IMR-90 (cell line): ENCODE measurements at regions not wholly inside any gene's neighbourhood (a gene's known extent, or its start where the extent isn't known, plus 50 kb on each side); places are given as distances from the start of the nearest gene placed in this dataset.

Experiments
- ATAC-seq: fragments of 200-7000 bp; cut with Tn5 transposase; 2 replicates; pipeline ENCODE4 v1.9.1; 2020; ENCODE audit warnings: low read depth, mild to moderate bottlenecking, moderate library complexity
- BruUV-seq: library from RNA; stranded (reverse); fragments of 400-500 nt; replicated peaks from 2 replicates; lab custom pipeline; 2021; lab: Mats Ljungman, UMichigan
- CTCF ChIA-PET: fragments of 300-600 bp; formaldehyde crosslinking; extraction: SDS; loops from one replicate; lab custom pipeline; 2021; ENCODE audit warnings: antibody characterized with exemption; lab: Yijun Ruan, JAX
- POLR2A ChIA-PET: fragments of 300-600 bp; sonication (Branson Sonifier 250); formaldehyde crosslinking; loops from one replicate; lab custom pipeline; 2022; ENCODE audit warnings: antibody characterized with exemption; ENCODE audit not compliant: unreplicated experiment; lab: Charles Lee
- DNase-seq: peaks from one replicate; pipeline ENCODE4 v3.0.0; 2013
- H2AFZ ChIP-seq: replicated peaks from 2 replicates; pipeline ENCODE3; 2013; ENCODE audit warnings: low read length, mild to moderate bottlenecking; ENCODE audit not compliant: poor library complexity
- H2AK5ac ChIP-seq: 2 replicates; pipeline ENCODE4 v1.6.1; 2013; ENCODE audit warnings: low read depth, low read length, inconsistent platforms
- H2AK9ac ChIP-seq: replicated peaks from 2 replicates; pipeline ENCODE3; 2013; ENCODE audit warnings: mild to moderate bottlenecking, low read depth, low read length, moderate library complexity; ENCODE audit not compliant: poor library complexity
- H2BK120ac ChIP-seq: 2 replicates; pipeline ENCODE4 v1.6.1; 2013; ENCODE audit warnings: low read depth, low read length, inconsistent platforms
- H2BK15ac ChIP-seq: 3 replicates; pipeline ENCODE4 v1.6.1; 2013; ENCODE audit warnings: low read depth, low read length, inconsistent platforms
- H2BK20ac ChIP-seq: 2 replicates; pipeline ENCODE4 v1.6.1; 2013; ENCODE audit warnings: low read depth, mild to moderate bottlenecking, inconsistent platforms, low read length, moderate library complexity
- H2BK5ac ChIP-seq: 2 replicates; pipeline ENCODE4 v1.6.1; 2013; ENCODE audit warnings: mild to moderate bottlenecking, low read depth, low read length, inconsistent platforms; ENCODE audit not compliant: poor library complexity, severe bottlenecking
- H3K14ac ChIP-seq: replicated peaks from 2 replicates; pipeline ENCODE4 v1.6.1; 2013; ENCODE audit warnings: low read depth, low read length, inconsistent platforms
- H3K18ac ChIP-seq: 2 replicates; pipeline ENCODE4 v1.6.1; 2013; ENCODE audit warnings: low read depth, low read length, control low read depth
- H3K23ac ChIP-seq: 2 replicates; pipeline ENCODE4 v1.6.1; 2013; ENCODE audit warnings: low read depth, low read length, inconsistent platforms
- H3K27ac ChIP-seq: 2 replicates; pipeline ENCODE4 v1.5.1; 2013; ENCODE audit warnings: mild to moderate bottlenecking, control low read depth, low read length; ENCODE audit not compliant: insufficient read depth
- H3K27me3 ChIP-seq: 2 replicates; pipeline ENCODE4 v1.6.1; 2013; ENCODE audit warnings: low read length; ENCODE audit not compliant: control insufficient read depth, insufficient read depth
- H3K36me3 ChIP-seq: 2 replicates; pipeline ENCODE4 v1.6.1; 2013; ENCODE audit warnings: low read length, mixed read lengths; ENCODE audit not compliant: control insufficient read depth, insufficient read depth
- H3K4ac ChIP-seq: 2 replicates; pipeline ENCODE4 v1.6.1; 2013; ENCODE audit warnings: low read depth, low read length, inconsistent platforms
- H3K4me1 ChIP-seq: 2 replicates; pipeline ENCODE4 v1.6.1; 2013; ENCODE audit warnings: low read length, mixed read lengths; ENCODE audit not compliant: control insufficient read depth, insufficient read depth
- H3K4me2 ChIP-seq: 2 replicates; pipeline ENCODE4 v1.6.1; 2013; ENCODE audit warnings: low read depth, mild to moderate bottlenecking, control low read depth, low read length, moderate library complexity
- H3K4me3 ChIP-seq: 2 replicates; pipeline ENCODE4 v1.5.1; 2013; ENCODE audit warnings: low read depth, mild to moderate bottlenecking, control low read depth, low read length, moderate library complexity; ENCODE audit not compliant: insufficient read depth
- H3K56ac ChIP-seq: 2 replicates; pipeline ENCODE4 v1.6.1; 2013; ENCODE audit warnings: low read length, inconsistent platforms; ENCODE audit not compliant: insufficient read depth; ENCODE audit errors: extremely low read depth
- H3K79me1 ChIP-seq, 2 experiments: 2 replicates each; pipeline ENCODE4 v1.6.1; 2013; ENCODE audit warnings: low read length in 2 of 2, inconsistent platforms in 1 of 2, low read depth in 1 of 2
- H3K9ac ChIP-seq: 2 replicates; pipeline ENCODE4 v1.6.1; 2013; ENCODE audit warnings: low read depth, low read length, control low read depth
- H3K9me1 ChIP-seq: 2 replicates; pipeline ENCODE4 v1.6.1; 2013; ENCODE audit warnings: low read length, inconsistent platforms; ENCODE audit not compliant: insufficient read depth
- H3K9me3 ChIP-seq: 2 replicates; pipeline ENCODE4 v1.6.1; 2013; ENCODE audit warnings: low read length; ENCODE audit not compliant: control insufficient read depth, insufficient read depth
- H4K20me1 ChIP-seq: 2 replicates; pipeline ENCODE4 v1.6.1; 2013; ENCODE audit warnings: low read length, inconsistent platforms; ENCODE audit not compliant: insufficient read depth
- H4K5ac ChIP-seq: 2 replicates; pipeline ENCODE4 v1.6.1; 2013; ENCODE audit warnings: mild to moderate bottlenecking, low read depth, low read length, control low read depth
- H4K8ac ChIP-seq, 2 experiments: 2 replicates each; pipeline ENCODE4 v1.6.1; 2013; ENCODE audit warnings: low read depth in 2 of 2, low read length in 2 of 2, control low read depth in 1 of 2, inconsistent platforms in 1 of 2
- H4K91ac ChIP-seq: 2 replicates; pipeline ENCODE4 v1.6.1; 2013; ENCODE audit warnings: low read depth, low read length, inconsistent platforms; ENCODE audit not compliant: insufficient read depth
- BHLHE40 ChIP-seq: fragments of 150-350 bp; IDR thresholded peaks from 2 replicates; pipeline ENCODE4 v1.6.1; 2016; ENCODE audit warnings: mild to moderate bottlenecking, low read depth, low read length
- CEBPB ChIP-seq: IDR thresholded peaks from 2 replicates; pipeline ENCODE4 v1.6.1; 2012; ENCODE audit warnings: low read depth, low read length, improper control_type of control experiment
- CHD1 ChIP-seq: IDR thresholded peaks from 2 replicates; pipeline ENCODE4 v1.6.1; 2012; ENCODE audit warnings: low read depth, low read length, improper control_type of control experiment
- CTCF ChIP-seq: conservative IDR thresholded peaks from 2 replicates; pipeline ENCODE4 v1.5.1; 2012; ENCODE audit warnings: mild to moderate bottlenecking, low read depth, low read length, improper control_type of control experiment
- ELK1 ChIP-seq: fragments of 150-350 bp; IDR thresholded peaks from 2 replicates; pipeline ENCODE4 v1.6.1; 2016; ENCODE audit warnings: low read depth, mild to moderate bottlenecking, low read length, moderate library complexity, borderline replicate concordance
- FOS ChIP-seq: fragments of 150-350 bp; IDR thresholded peaks from 2 replicates; pipeline ENCODE4 v1.6.1; 2016; ENCODE audit warnings: low read depth, low read length
- MAFK ChIP-seq: IDR thresholded peaks from 2 replicates; pipeline ENCODE4 v1.6.1; 2012; ENCODE audit warnings: low read depth, low read length, improper control_type of control experiment
- MAZ ChIP-seq: IDR thresholded peaks from 2 replicates; pipeline ENCODE4 v1.6.1; 2012; ENCODE audit warnings: low read depth, mild to moderate bottlenecking, low read length, improper control_type of control experiment, moderate library complexity, borderline replicate concordance
- MXI1 ChIP-seq: IDR thresholded peaks from 2 replicates; pipeline ENCODE4 v1.6.1; 2012; ENCODE audit warnings: low read depth, mild to moderate bottlenecking, low read length, moderate library complexity, borderline replicate concordance
- NFE2L2 ChIP-seq: fragments of 150-350 bp; IDR thresholded peaks from 2 replicates; pipeline ENCODE4 v1.6.1; 2016; ENCODE audit warnings: low read depth, mild to moderate bottlenecking, low read length
- POLR2A ChIP-seq: IDR thresholded peaks from 2 replicates; pipeline ENCODE4 v1.6.1; 2012; ENCODE audit warnings: mild to moderate bottlenecking, low read depth, low read length
- RAD21 ChIP-seq: IDR thresholded peaks from 2 replicates; pipeline ENCODE4 v1.6.1; 2012; ENCODE audit warnings: low read length, improper control_type of control experiment
- RCOR1 ChIP-seq: IDR thresholded peaks from 2 replicates; pipeline ENCODE4 v1.6.1; 2012; ENCODE audit warnings: mild to moderate bottlenecking, low read length, improper control_type of control experiment; ENCODE audit not compliant: insufficient replicate concordance
- RFX5 ChIP-seq: IDR thresholded peaks from 2 replicates; pipeline ENCODE4 v1.8.0; 2012; ENCODE audit warnings: low read depth, mild to moderate bottlenecking, low read length, moderate library complexity
- SMC3 ChIP-seq: fragments of 150-350 bp; IDR thresholded peaks from 2 replicates; pipeline ENCODE4 v1.6.1; 2016; ENCODE audit warnings: low read depth, mild to moderate bottlenecking, antibody characterized with exemption, low read length, moderate library complexity
- USF2 ChIP-seq: fragments of 150-350 bp; IDR thresholded peaks from 2 replicates; pipeline ENCODE4 v1.6.1; 2017; ENCODE audit warnings: mild to moderate bottlenecking, antibody characterized with exemption, low read length, low read depth
- WGBS, 2 experiments: methylation state at CpG; one replicate each; pipeline versions ENCODE4 v1.1.5 to v1.1.7; 2013; ENCODE audit warnings: missing lambda C conversion rate in 2 of 2; ENCODE audit not compliant: insufficient read length in 1 of 2; ENCODE audit errors: extremely low coverage in 2 of 2; 5-methylcytosine and 5-hydroxymethylcytosine counted together
- dilution Hi-C: fragments of 300-500 bp; cut with HindIII; formaldehyde crosslinking; loops from one replicate; pipeline ENCODE4 v1.14.3; 2018; ENCODE audit warnings: low sequenced_read_pairs; ENCODE audit not compliant: unreplicated experiment
- in situ Hi-C: fragments of 300-500 bp; cut with MboI; formaldehyde crosslinking; loops from 3 replicates; pipeline ENCODE4 v1.14.3; 2019; ENCODE audit warnings: low sequenced_read_pairs, inconsistent platforms, mixed read lengths
- intact Hi-C: fragments of 100-400 bp; cut with micrococcal nuclease; formaldehyde crosslinking; loops from 2 replicates; pipeline ENCODE4 v1.10.0; 2022

- H3K4me1 ChIP-seq: no peaks in the 10 kb centered on the region
- no peak overlapping the region for H4K91ac ChIP-seq
- no peak overlapping the region for H2AFZ ChIP-seq
- H2BK15ac ChIP-seq: no peak overlapping the region
- no peak overlapping the region for H3K23ac ChIP-seq
- TF ChIP-seq NFE2L2: no peak
- no peak for TF ChIP-seq CHD1
- no peak for TF ChIP-seq RCOR1
- TF ChIP-seq USF2: no peak
- TF ChIP-seq ELK1: no peak
- no peak for TF ChIP-seq POLR2A
- TF ChIP-seq MAZ: no peak
- no peak for TF ChIP-seq CTCF
- no peak for TF ChIP-seq SMC3
- TF ChIP-seq FOS: no peak
- no peak for TF ChIP-seq MXI1
- no peak for TF ChIP-seq RAD21
- TF ChIP-seq MAFK: no peak
- TF ChIP-seq RFX5: no peak
- TF ChIP-seq CEBPB: no peak
- TF ChIP-seq BHLHE40: no peak
- H3K4me2 ChIP-seq: no peak overlapping the region
- no peak for ATAC-seq
- H4K8ac ChIP-seq: no peak overlapping the region
- H3K9me3 ChIP-seq: peaks cover 2% of the 10 kb centered on the region; the same call in 1 of the 2 replicates
- BruUV-seq: no TSS peak
- H3K14ac ChIP-seq: no peak overlapping the region
- H3K27me3 ChIP-seq: no peaks in the 10 kb centered on the region
- dilution Hi-C loops (no loop called here), in situ Hi-C loops (no loop called here), intact Hi-C loops (no loop called here)
- no peak for DNase-seq
- no peak overlapping the region for H2BK20ac ChIP-seq
- H3K56ac ChIP-seq: no peak overlapping the region
- H2BK120ac ChIP-seq: no peak overlapping the region
- ChIA-PET POLR2A (no interaction called here), CTCF (no interaction called here)
- H2AK9ac ChIP-seq: no peak overlapping the region
- no peaks in the 10 kb centered on the region for H3K9me1 ChIP-seq
- no peak overlapping the region for H3K18ac ChIP-seq
- H2AK5ac ChIP-seq: no peak overlapping the region
- no peak overlapping the region for H3K9ac ChIP-seq
- WGBS, 2 experiments: no CpG with 5 or more reads among the region's 4 CpGs
- no peak overlapping the region for H3K4ac ChIP-seq
- H4K5ac ChIP-seq: no peak overlapping the region
- H3K36me3 ChIP-seq: no peaks in the 10 kb centered on the region
- no peak overlapping the region for H3K4me3 ChIP-seq
- H3K27ac ChIP-seq: no peak overlapping the region
- H4K20me1 ChIP-seq: no peaks in the 10 kb centered on the region
- H2BK5ac ChIP-seq: no peak overlapping the region
- H3K79me1 ChIP-seq: no peaks in the 10 kb centered on the region
Measured at GRCh38 chr19:29450306-29450705, 75.5 kb upstream of the VSTM2B start.
